Pancreas (tissue), 10 donors: ENCODE measurements at regions not wholly inside any gene's neighbourhood (a gene's known extent, or its start where the extent isn't known, plus 50 kb on each side); places are given as distances from the start of the nearest gene placed in this dataset.

ENCODE experiments used
- ATAC-seq, 4 donors: fragments of 200-7000 bp; cut with Tn5 transposase; one replicate each; pipeline versions ENCODE4 v1.8.0 to v1.9.1; 2020; ENCODE audit warnings: mild to moderate bottlenecking in 4 of 4, moderate library complexity in 4 of 4
- DNase-seq, 6 donors: peaks; one replicate each; pipeline ENCODE4 v3.0.0-alpha.2; 2020
- FAIRE-seq: peaks from 2 replicates; lab custom pipeline; 2012; peaks lifted over from hg19 to GRCh38; lab: Jason Lieb, UNC
- H3K27ac ChIP-seq, 4 donors: fragments of 200-600 bp; sonication (generic); 1 replicate in 3 of 4; 2 replicates in 1 of 4; pipeline versions ENCODE4 v1.5.0 to v1.8.0; 2020
- H3K27me3 ChIP-seq, 4 donors: fragments of 200-600 bp; one replicate each; pipeline ENCODE4 v1.8.0; 2021
- H3K36me3 ChIP-seq, 3 donors: fragments of 200-600 bp; sonication (generic) in 1 of 3; one replicate each; pipeline versions ENCODE4 v1.5.0 to v1.8.0; 2020 to 2021
- H3K4me1 ChIP-seq, 3 donors: fragments of 200-600 bp; one replicate each; pipeline ENCODE4 v1.8.0; 2021
- H3K4me3 ChIP-seq, 4 donors: fragments of 200-600 bp; sonication (generic) in 2 of 4; one replicate each; pipeline versions ENCODE4 v1.5.0 to v1.8.0; 2020 to 2021
- H3K9me3 ChIP-seq, 4 donors: fragments of 200-600 bp; one replicate each; pipeline ENCODE4 v1.8.0; 2021
- WGBS, 2 donors: extraction: QIAGEN DNeasy Blood & Tissue Kit; methylation state at CpG; one replicate each; pipeline ENCODE4 v1.1.7; 2013; 5-methylcytosine and 5-hydroxymethylcytosine counted together
- intact Hi-C, 3 donors: fragments of 100-400 bp; cut with DNase I; formaldehyde crosslinking; loops; one replicate each; pipeline versions ENCODE4 v1.11.1 to v1.14.2; 2022
- TF ChIP-seq, protein P1 (sequence below), 4 donors: fragments of 200-600 bp; sonication (generic) in 3 of 4; IDR thresholded peaks; one replicate each; pipeline versions ENCODE4 v1.5.0 to v1.8.0; 2021; ENCODE audit warnings: antibody characterized with exemption in 4 of 4
- donor health status: healthy with polysubstance abuse.
- donor health status: DM: no; HTN: no; CAD: no; lungs with moderate emphysema.
- donor health status: DM: no; HTN: no; CAD: no.
- donor health status: control.
- donor health status: control.
- donor health status: Bipolar disorder and iron deficiency.
- donor health status: DM: yes; HTN: yes; CAD: no.
- donor health status: DM: no; HTN: no; CAD: no.
- donor health status: DM: no; HTN: no; CAD: no.
- donor health status: DM: yes; HTN: yes; CAD: no.

DNA sequence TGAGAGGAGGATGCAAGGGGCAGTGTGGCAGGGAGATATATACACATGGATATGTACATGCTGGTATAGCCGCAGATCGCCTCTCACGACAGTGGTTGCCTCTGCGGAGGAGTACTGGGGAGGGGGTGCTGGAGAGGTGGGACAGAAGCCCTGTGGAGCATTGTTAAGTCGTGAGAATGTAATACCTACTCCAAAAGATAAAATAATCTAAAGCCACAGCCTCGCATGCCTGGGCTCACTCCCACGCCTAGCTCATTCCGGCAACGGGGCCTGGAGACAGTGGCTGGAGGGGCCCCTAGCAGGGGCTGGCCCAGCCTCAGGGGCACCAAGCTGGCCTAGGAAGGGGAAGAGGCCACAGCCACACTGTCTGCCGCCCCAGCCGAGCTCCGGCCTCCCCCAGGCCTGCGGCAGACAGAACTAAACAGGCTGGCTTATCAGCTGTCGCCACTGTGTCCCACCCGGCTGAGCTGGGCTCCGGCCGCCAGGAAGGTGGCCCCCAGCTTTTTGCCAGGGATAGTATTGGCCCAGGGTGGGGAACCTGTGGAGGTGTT is 65.1 kb upstream of the LCTL start:
- TF ChIP-seq, protein P1, sequence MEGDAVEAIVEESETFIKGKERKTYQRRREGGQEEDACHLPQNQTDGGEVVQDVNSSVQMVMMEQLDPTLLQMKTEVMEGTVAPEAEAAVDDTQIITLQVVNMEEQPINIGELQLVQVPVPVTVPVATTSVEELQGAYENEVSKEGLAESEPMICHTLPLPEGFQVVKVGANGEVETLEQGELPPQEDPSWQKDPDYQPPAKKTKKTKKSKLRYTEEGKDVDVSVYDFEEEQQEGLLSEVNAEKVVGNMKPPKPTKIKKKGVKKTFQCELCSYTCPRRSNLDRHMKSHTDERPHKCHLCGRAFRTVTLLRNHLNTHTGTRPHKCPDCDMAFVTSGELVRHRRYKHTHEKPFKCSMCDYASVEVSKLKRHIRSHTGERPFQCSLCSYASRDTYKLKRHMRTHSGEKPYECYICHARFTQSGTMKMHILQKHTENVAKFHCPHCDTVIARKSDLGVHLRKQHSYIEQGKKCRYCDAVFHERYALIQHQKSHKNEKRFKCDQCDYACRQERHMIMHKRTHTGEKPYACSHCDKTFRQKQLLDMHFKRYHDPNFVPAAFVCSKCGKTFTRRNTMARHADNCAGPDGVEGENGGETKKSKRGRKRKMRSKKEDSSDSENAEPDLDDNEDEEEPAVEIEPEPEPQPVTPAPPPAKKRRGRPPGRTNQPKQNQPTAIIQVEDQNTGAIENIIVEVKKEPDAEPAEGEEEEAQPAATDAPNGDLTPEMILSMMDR (IDR thresholded peaks at IDR 0.05) = no peak
- Histone ChIP-seq H3K27me3 (no peaks in the 10 kb centered on the region), H3K27ac (no peak overlapping the region), H3K36me3 (no peaks in the 10 kb centered on the region), H3K4me1 (no peaks in the 10 kb centered on the region), H3K9me3 (no peaks in the 10 kb centered on the region), H3K4me3 (no peak overlapping the region)
- intact Hi-C loops = loop anchor here in 1 of 3 donors (10.0 kb wide), 1 partner anchor 64 kb away; no protein-coding TSS in a partner anchor
- DNase-seq = no peak
- ATAC-seq = no peak
- no peak for FAIRE-seq
- WGBS, 2 donors = 87 to 91% methylated on average over 16 to 17 of the region's 17 CpGs

DNA sequence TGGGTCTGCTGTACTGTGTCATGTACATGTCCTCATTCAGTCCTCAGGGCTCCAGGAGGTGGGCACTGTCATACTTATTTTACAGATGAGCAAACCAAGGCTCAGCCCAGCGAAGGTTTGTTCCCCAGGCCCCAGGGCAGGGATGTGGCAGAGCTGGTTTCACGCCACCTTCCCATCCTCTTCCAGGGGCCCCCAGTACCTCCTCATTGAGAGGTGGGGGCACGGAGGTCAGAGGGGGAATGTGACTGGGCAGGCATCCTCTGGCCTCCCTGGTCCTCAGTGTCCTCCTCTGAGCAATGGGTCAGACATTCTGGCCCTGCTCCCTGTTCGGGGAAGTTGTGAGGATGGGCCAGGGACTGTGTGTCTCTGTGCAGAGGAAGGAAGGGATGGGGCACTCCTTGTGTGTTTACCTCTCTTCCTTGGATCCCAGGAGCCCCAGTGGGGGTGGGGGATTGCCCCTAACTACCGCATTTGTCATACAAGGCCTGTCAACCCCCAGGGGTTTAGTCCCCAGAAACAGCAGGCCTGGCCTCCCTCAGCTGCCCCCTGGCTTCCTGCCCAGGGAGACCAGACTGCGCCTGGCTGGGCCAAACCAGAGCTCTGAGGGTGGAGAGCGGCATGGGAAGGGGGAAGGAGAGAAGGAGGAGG is 65.9 kb upstream of the LCTL start:
- no peaks in the 10 kb centered on the region for H3K9me3 ChIP-seq
- no peak overlapping the region for H3K4me3 ChIP-seq
- DNase-seq (no peak), FAIRE-seq (no peak), ATAC-seq (no peak)
- TF ChIP-seq, protein P1 (IDR thresholded peaks at IDR 0.05) = no peak
- intact Hi-C loops = loop anchor here in 1 of 3 donors (10.0 kb wide), 1 partner anchor 63 kb away; no protein-coding TSS in a partner anchor
- H3K27ac ChIP-seq = no peak overlapping the region
- no peaks in the 10 kb centered on the region for H3K27me3 ChIP-seq
- H3K36me3 ChIP-seq = no peaks in the 10 kb centered on the region
- no peaks in the 10 kb centered on the region for H3K4me1 ChIP-seq
- WGBS, 2 donors = 83 to 85% methylated on average over 7 of the region's 7 CpGs

DNA sequence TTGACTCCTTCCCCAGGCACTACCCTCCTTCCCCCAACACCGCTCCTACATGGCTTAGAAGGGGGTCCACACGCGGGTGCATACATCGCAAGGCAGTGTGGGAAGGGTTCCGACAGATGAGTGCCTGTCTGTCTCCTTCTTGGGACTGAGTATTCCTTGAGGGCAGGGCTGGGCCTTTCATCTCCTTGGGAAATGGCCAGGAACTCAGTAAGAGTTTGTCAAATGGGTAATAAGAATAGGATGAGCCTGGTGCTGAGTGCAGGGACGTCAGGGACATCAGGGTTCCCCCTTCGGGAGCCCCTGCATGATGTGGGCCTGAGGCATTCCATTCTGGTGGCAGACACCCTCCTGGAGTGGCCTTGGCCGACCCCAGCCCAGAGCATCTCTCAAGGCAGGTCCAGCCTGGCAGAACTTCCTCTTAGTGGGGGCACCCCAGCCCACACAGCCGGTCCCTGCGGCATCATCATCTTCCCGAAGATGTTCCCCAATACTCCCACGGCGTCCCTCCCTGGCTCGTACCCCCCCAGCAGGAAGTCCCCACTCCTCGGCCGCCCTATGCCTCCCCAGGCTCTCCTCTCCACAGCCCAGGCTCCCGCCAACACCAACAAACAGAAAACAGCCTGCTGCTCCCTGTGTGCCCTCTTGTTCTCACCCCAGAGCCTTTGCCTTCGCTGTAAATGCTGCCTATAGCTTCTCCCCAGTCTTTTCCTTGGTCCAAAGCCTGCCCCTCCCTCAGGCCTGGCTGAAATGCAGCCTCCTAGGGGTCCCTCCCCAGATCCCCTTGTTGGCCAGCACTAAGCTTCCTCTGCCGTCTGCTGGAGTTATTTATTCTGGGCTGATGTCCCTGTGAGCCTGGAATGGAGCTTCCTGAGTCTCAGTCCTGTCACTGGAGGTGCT is 67.5 kb upstream of the LCTL start:
- no peak for ATAC-seq
- H3K27me3 ChIP-seq = no peaks in the 10 kb centered on the region
- TF ChIP-seq, protein P1 (IDR thresholded peaks at IDR 0.05) = no peak
- no peak for DNase-seq
- H3K4me1 ChIP-seq = no peaks in the 10 kb centered on the region
- FAIRE-seq = no peak
- H3K4me3 ChIP-seq = no peak overlapping the region
- H3K36me3 ChIP-seq = no peaks in the 10 kb centered on the region
- intact Hi-C loops = loop anchor here in 1 of 3 donors (10.0 kb wide), 1 partner anchor 62 kb away; no protein-coding TSS in a partner anchor
- 73 to 81% methylated on average over 19 of the region's 19 CpGs for WGBS, 2 donors
- no peaks in the 10 kb centered on the region for H3K9me3 ChIP-seq
- H3K27ac ChIP-seq = no peak overlapping the region

- intact Hi-C loops = loop anchor here in 1 of 3 donors (10.0 kb wide), 1 partner anchor 61 kb away; no protein-coding TSS in a partner anchor
- 84 to 92% methylated on average over 3 of the region's 3 CpGs for WGBS, 2 donors
- FAIRE-seq = no peak
Observed at GRCh38 chr15:66633938-66634250, 68.1 kb upstream of the LCTL start.

More at GRCh38 chr15:66633938-66634250, 68.1 kb upstream of the LCTL start:
- no peak overlapping the region for H3K27ac ChIP-seq
- no peaks in the 10 kb centered on the region for H3K4me1 ChIP-seq
- DNase-seq (no peak), ATAC-seq (no peak)
- H3K27me3 ChIP-seq = no peaks in the 10 kb centered on the region
- TF ChIP-seq, protein P1 (IDR thresholded peaks at IDR 0.05) = no peak
- H3K9me3 ChIP-seq = no peaks in the 10 kb centered on the region
- H3K4me3 ChIP-seq = no peak overlapping the region
- no peaks in the 10 kb centered on the region for H3K36me3 ChIP-seq
